A549 (cell line): ENCODE measurements at regions not wholly inside any gene's neighbourhood (a gene's known extent, or its start where the extent isn't known, plus 50 kb on each side); places are given as distances from the start of the nearest gene placed in this dataset.
A peak's percentile ranks its signal among the peaks of the same experiment; 100 is the strongest.

Experiments used
- ATAC-seq, 2 experiments: fragments of 200-7000 bp in 1 of 2; fragments of >200 bp in 1 of 2; cut with Nextera tagmentation in 1 of 2; cut with Tn5 transposase in 1 of 2; 3 replicates each; pipeline versions ENCODE4 v1.8.0 to v1.9.1; 2018 to 2020; ENCODE audit warnings: mild to moderate bottlenecking in 1 of 2, moderate library complexity in 1 of 2
- CTCF ChIA-PET: fragments of 300-600 bp; sonication (Branson Sonifier 250); formaldehyde crosslinking; extraction: SDS; loops from one replicate; lab custom pipeline; 2021; ENCODE audit warnings: antibody characterized with exemption, inconsistent platforms; lab: Yijun Ruan, JAX
- POLR2A ChIA-PET: fragments of 350-600 bp; formaldehyde crosslinking; extraction: SDS; loops from one replicate; lab custom pipeline; 2021; ENCODE audit warnings: antibody characterized with exemption, inconsistent platforms; lab: Yijun Ruan, JAX
- DNase-seq, 2 experiments: peaks; one replicate each; pipeline versions ENCODE4 v3.0.0 to v3.0.0-alpha.2; 2011 to 2016; ENCODE audit warnings: low read depth in 1 of 2, low spot score in 1 of 2
- FAIRE-seq: peaks from 2 replicates; lab custom pipeline; 2011; peaks lifted over from hg19 to GRCh38; lab: Jason Lieb, UNC
- H3K27ac ChIP-seq, 2 experiments: fragments of >200 bp; sonication (Bioruptor Twin); formaldehyde crosslinking; 3 replicates each; pipeline ENCODE4 v1.5.1; 2016 to 2017
- H3K4me1 ChIP-seq: fragments of >200 bp; sonication (Bioruptor Twin); formaldehyde crosslinking; 3 replicates; pipeline ENCODE4 v1.6.1; 2016
- H3K4me2 ChIP-seq: fragments of >200 bp; sonication (Bioruptor Twin); formaldehyde crosslinking; 3 replicates; pipeline ENCODE4 v1.6.1; 2016
- H3K4me3 ChIP-seq: fragments of >200 bp; sonication (Bioruptor Twin); formaldehyde crosslinking; 3 replicates; pipeline ENCODE4 v1.5.1; 2016
- H3K9me3 ChIP-seq: fragments of >200 bp; sonication (Bioruptor Twin); formaldehyde crosslinking; 3 replicates; pipeline ENCODE4 v1.6.1; 2016
- ATOH8 ChIP-seq: fragments of 250-450 bp; sonication (Bioruptor Pico); IDR thresholded peaks from 2 replicates; pipeline ENCODE4 v1.5.0; 2020; ENCODE audit warnings: low read depth, mild to moderate bottlenecking, moderate library complexity
- CBX2 ChIP-seq: fragments of 200-600 bp; sonication (generic); IDR thresholded peaks from 2 replicates; pipeline ENCODE4 v1.6.1; 2016; ENCODE audit warnings: low read depth, mild to moderate bottlenecking, borderline replicate concordance
- CEBPB ChIP-seq, 2 experiments: fragments of >200 bp in 1 of 2; sonication (Bioruptor Twin) in 1 of 2; formaldehyde crosslinking in 1 of 2; IDR thresholded peaks; 2 replicates each; pipeline ENCODE4 v1.6.1; 2012 to 2016
- CHD2 ChIP-seq: fragments of 150-350 bp; IDR thresholded peaks from 2 replicates; pipeline ENCODE4 v1.6.1; 2014; ENCODE audit warnings: low read length; ENCODE audit not compliant: partially characterized antibody
- CTCF ChIP-seq: fragments of >200 bp; sonication (Bioruptor Twin); formaldehyde crosslinking; IDR thresholded peaks from 3 replicates; pipeline ENCODE4 v1.5.1; 2016
- E2F6 ChIP-seq: IDR thresholded peaks from 2 replicates; pipeline ENCODE4 v1.6.1; 2012; ENCODE audit warnings: low read depth, borderline replicate concordance
- FOSB ChIP-seq: fragments of 250-450 bp; sonication (Bioruptor Pico); IDR thresholded peaks from 2 replicates; pipeline ENCODE4 v1.5.0; 2020; ENCODE audit warnings: mild to moderate bottlenecking, moderate library complexity
- FOSL2 ChIP-seq, 2 experiments: fragments of 450-650 bp in 1 of 2; fragments of >200 bp in 1 of 2; sonication (Bioruptor Twin) in 1 of 2; formaldehyde crosslinking; IDR thresholded peaks; 2 replicates each; pipeline versions ENCODE4 v1.5.0 to v1.6.1; 2016 to 2020; ENCODE audit warnings: mild to moderate bottlenecking in 1 of 2, moderate library complexity in 1 of 2
- GATA3 ChIP-seq: IDR thresholded peaks from 2 replicates; pipeline ENCODE4 v1.6.1; 2012; ENCODE audit warnings: borderline replicate concordance
- HES2 ChIP-seq: fragments of >200 bp; sonication (Bioruptor Twin); formaldehyde crosslinking; IDR thresholded peaks from 2 replicates; pipeline ENCODE4 v1.6.1; 2016
- HEYL ChIP-seq: fragments of 250-450 bp; sonication (Bioruptor Pico); IDR thresholded peaks from 2 replicates; pipeline ENCODE4 v1.8.0; 2021; ENCODE audit warnings: mild to moderate bottlenecking, moderate library complexity
- HOXA7 ChIP-seq: fragments of 250-450 bp; sonication (Bioruptor Pico); IDR thresholded peaks from 2 replicates; pipeline ENCODE4 v1.5.0; 2020; ENCODE audit warnings: mild to moderate bottlenecking, moderate library complexity
- HOXB5 ChIP-seq: fragments of 250-450 bp; sonication (Bioruptor Pico); IDR thresholded peaks from 2 replicates; pipeline ENCODE4 v1.5.0; 2020; ENCODE audit warnings: mild to moderate bottlenecking, moderate library complexity
- JUN ChIP-seq, 2 experiments: fragments of >200 bp; sonication (Bioruptor Twin); formaldehyde crosslinking; IDR thresholded peaks; 2 replicates in 1 of 2; 3 replicates in 1 of 2; pipeline ENCODE4 v1.6.1; 2016 to 2017
- JUNB ChIP-seq: fragments of >200 bp; sonication (Bioruptor Twin); formaldehyde crosslinking; IDR thresholded peaks from 2 replicates; pipeline ENCODE4 v1.6.1; 2016
- KDM1A ChIP-seq: fragments of 200-600 bp; sonication (generic); IDR thresholded peaks from 2 replicates; pipeline ENCODE4 v1.6.1; 2016; ENCODE audit warnings: low read depth, mild to moderate bottlenecking
- KDM5A ChIP-seq: fragments of 200-600 bp; sonication (generic); IDR thresholded peaks from 2 replicates; pipeline ENCODE4 v1.6.1; 2016; ENCODE audit warnings: antibody characterized with exemption, mild to moderate bottlenecking
- MAX ChIP-seq: IDR thresholded peaks from 2 replicates; pipeline ENCODE4 v1.6.1; 2012
- MAZ ChIP-seq: fragments of 150-350 bp; IDR thresholded peaks from 2 replicates; pipeline ENCODE4 v1.6.1; 2014; ENCODE audit warnings: antibody characterized with exemption, low read depth, low read length, borderline replicate concordance
- PHF8 ChIP-seq: fragments of 200-600 bp; sonication (generic); IDR thresholded peaks from 2 replicates; pipeline ENCODE4 v1.6.1; 2016; ENCODE audit warnings: low read depth, mild to moderate bottlenecking, antibody characterized with exemption, moderate library complexity, borderline replicate concordance
- RAD21 ChIP-seq, 2 experiments: fragments of >200 bp in 1 of 2; sonication (Bioruptor Twin) in 1 of 2; formaldehyde crosslinking in 1 of 2; IDR thresholded peaks in 1 of 2; conservative IDR thresholded peaks in 1 of 2; 2 replicates in 1 of 2; 3 replicates in 1 of 2; pipeline ENCODE4 v1.6.1; 2012 to 2018; ENCODE audit warnings: inconsistent platforms in 1 of 2
- RFX5 ChIP-seq: fragments of 450-650 bp; IDR thresholded peaks from 2 replicates; pipeline ENCODE4 v1.7.1; 2014; ENCODE audit warnings: antibody characterized with exemption, mild to moderate bottlenecking, moderate library complexity
- TFCP2L1 ChIP-seq: fragments of 250-450 bp; sonication (Bioruptor Pico); IDR thresholded peaks from 2 replicates; pipeline ENCODE4 v1.5.0; 2021; ENCODE audit warnings: mild to moderate bottlenecking
- ZC3H11A ChIP-seq: fragments of 450-650 bp; IDR thresholded peaks from 2 replicates; pipeline ENCODE4 v1.6.1; 2014; ENCODE audit warnings: antibody characterized with exemption, mild to moderate bottlenecking
- ZFP36 ChIP-seq: fragments of 450-650 bp; IDR thresholded peaks from 2 replicates; pipeline ENCODE4 v1.6.1; 2014; ENCODE audit warnings: borderline replicate concordance; ENCODE audit not compliant: partially characterized antibody
- WGBS: methylation state at CpG from one replicate; pipeline ENCODE4 v1.1.6; 2017; ENCODE audit errors: missing lambda C conversion rate; 5-methylcytosine and 5-hydroxymethylcytosine counted together

- H3K4me2 ChIP-seq, result no peak overlapping the region
- no peaks in the 10 kb centered on the region for H3K4me1 ChIP-seq
- H3K4me3 ChIP-seq, result no peak overlapping the region
- POLR2A ChIA-PET, result no interaction called here
- TF ChIP-seq CHD2, result no peak
- no peak for TF ChIP-seq ZFP36
- no peak for TF ChIP-seq MAZ
- TF ChIP-seq MAX, result no peak
- TF ChIP-seq RAD21 (conservative IDR thresholded peaks at IDR 0.05 in 1 of 2, IDR thresholded peaks at IDR 0.05 in 1 of 2), result no peak
- no peak for TF ChIP-seq CBX2
- no peak for TF ChIP-seq KDM1A
- TF ChIP-seq E2F6, result no peak
- no peak for TF ChIP-seq FOSL2 (IDR thresholded peaks at IDR 0.05)
- TF ChIP-seq FOSL2 (CRISPR knock-in tag; IDR thresholded peaks at IDR 0.05), result no peak
- TF ChIP-seq, all 56 proteins: peak for 0
- no peak for ATAC-seq
- CTCF ChIA-PET, result no interaction called here
- FAIRE-seq, result no peak
- Histone ChIP-seq H3K9me3 (no peaks in the 10 kb centered on the region), H3K27ac (no peak overlapping the region)
- DNase-seq, result no peak
- 0% methylated on average over 1 of the region's 1 CpG for WGBS
Observed at GRCh38 chr9:102069969-102070368, 331.5 kb upstream of the GRIN3A start.

GRCh38 chr9:102054811-102055210 is 316.4 kb upstream of the GRIN3A start:
- no peak overlapping the region for H3K4me2 ChIP-seq
- no peak for ATAC-seq
- no peak for TF ChIP-seq RAD21 (conservative IDR thresholded peaks at IDR 0.05 in 1 of 2, IDR thresholded peaks at IDR 0.05 in 1 of 2)
- TF ChIP-seq, all 56 proteins: peak for 0
- DNase-seq, result peak in 1 of 2 experiments; percentile 5
- no peaks in the 10 kb centered on the region for H3K9me3 ChIP-seq
- POLR2A ChIA-PET, result no interaction called here
- 3% methylated on average over 2 of the region's 2 CpGs for WGBS
- H3K27ac ChIP-seq, result no peak overlapping the region
- H3K4me3 ChIP-seq, result no peak overlapping the region
- H3K4me1 ChIP-seq, result no peaks in the 10 kb centered on the region
- CTCF ChIA-PET, result no interaction called here
- no peak for FAIRE-seq

- ATAC-seq (no peak), DNase-seq (no peak), FAIRE-seq (no peak)
- ChIA-PET CTCF (interaction anchor here (1.2 kb wide), 1 partner anchor 10 kb away, joined by 3 read pairs; no protein-coding TSS in a partner anchor), POLR2A (no interaction called here)
- H3K9me3 ChIP-seq, result no peaks in the 10 kb centered on the region
- H3K4me2 ChIP-seq, result peak overlapping the region; percentile 33; the same call in 2 of the 3 replicates
- H3K27ac ChIP-seq, result no peak overlapping the region
- no peaks in the 10 kb centered on the region for H3K4me1 ChIP-seq
- 6% methylated on average over 4 of the region's 4 CpGs for WGBS
- TF ChIP-seq KDM5A (no peak), CTCF (no peak), JUNB (no peak), ZFP36 (no peak), RAD21 (conservative IDR thresholded peaks at IDR 0.05 in 1 of 2, IDR thresholded peaks at IDR 0.05 in 1 of 2) (no peak), HEYL (CRISPR knock-in tag) (no peak), HOXB5 (CRISPR knock-in tag) (no peak), KDM1A (no peak), FOSB (no peak), GATA3 (no peak), HES2 (no peak), RFX5 (no peak), JUN (IDR thresholded peaks at IDR 0.05) (no peak), MAZ (no peak), TFCP2L1 (CRISPR knock-in tag) (no peak), HOXA7 (CRISPR knock-in tag) (no peak), ZC3H11A (no peak), ATOH8 (CRISPR knock-in tag) (no peak), CEBPB (IDR thresholded peaks at IDR 0.05) (no peak), PHF8 (no peak)
- H3K4me3 ChIP-seq, result no peak overlapping the region
Observed at GRCh38 chr9:102049586-102050246, 311.3 kb upstream of the GRIN3A start.
